Loucy (cell line): ENCODE measurements at regions not wholly inside any gene's neighbourhood (a gene's known extent, or its start where the extent isn't known, plus 50 kb on each side); places are given as distances from the start of the nearest gene placed in this dataset.

Experiments used
- CTCF ChIP-seq: fragments of 200-600 bp; sonication (generic); conservative IDR thresholded peaks from 2 replicates; pipeline ENCODE4 v1.5.1; 2014; ENCODE audit warnings: mild to moderate bottlenecking, antibody characterized with exemption, low read length
- EZH2phosphoT487 ChIP-seq: fragments of 200-600 bp; IDR thresholded peaks from 2 replicates; pipeline ENCODE4 v1.6.1; 2018; ENCODE audit warnings: antibody characterized with exemption, mild to moderate bottlenecking, moderate library complexity, borderline replicate concordance

- TF ChIP-seq CTCF, result no peak
- TF ChIP-seq EZH2phosphoT487, result no peak
Measured at GRCh38 chr5:13408616-13409015, 535.9 kb downstream of the DNAH5 start.
